ENCODE measurements at regions not wholly inside any gene's neighbourhood (a gene's known extent, or its start where the extent isn't known, plus 50 kb on each side); places are given as distances from the start of the nearest gene placed in this dataset.

- Histone ChIP-seq H3K4me1 (replicated peaks in 1 of 2; ENCODE audit: control insufficient read depth in 2 of 2, insufficient read depth in 2 of 2, low read length in 2 of 2) (no peaks in the 10 kb centered on the region), H3K36me3 (ENCODE audit: control insufficient read depth, insufficient read depth, low read length) (no peaks in the 10 kb centered on the region), H3K27ac (ENCODE audit: extremely low read depth, low read depth, low read length) (no peak overlapping the region), H2AFZ (ENCODE audit: low read depth, low read length) (no peak overlapping the region), H3K79me2 (ENCODE audit: control insufficient read depth, insufficient read depth, low read length) (no peaks in the 10 kb centered on the region), H3K4me2 (ENCODE audit: insufficient read depth, low read length) (no peak overlapping the region), H3K27me3 (ENCODE audit: control insufficient read depth in 2 of 2, insufficient read depth in 2 of 2, low read length in 2 of 2) (no peaks in the 10 kb centered on the region), H3K9ac (ENCODE audit: insufficient read depth in 1 of 2, low read depth in 2 of 2, low read length in 2 of 2) (no peak overlapping the region), H3K9me3 (replicated peaks; ENCODE audit: control insufficient read depth, insufficient read depth, low read depth, low read length) (no peaks in the 10 kb centered on the region), H3K9me1 (ENCODE audit: control insufficient read depth, insufficient read depth, low read length) (no peaks in the 10 kb centered on the region), H3K4me3 (no peak overlapping the region), H4K20me1 (replicated peaks; ENCODE audit: control insufficient read depth, insufficient read depth, low read length) (no peaks in the 10 kb centered on the region)
- FAIRE-seq = no peak
- intact Hi-C loops (cut with micrococcal nuclease) = no loop called here
- no TSS peak for BruUV-seq (replicated peaks)
- no peak for DNase-seq (ENCODE audit: extremely low read depth in 1 of 4, low spot score in 3 of 4)
- ATAC-seq = no peak
- ChIA-PET POLR2A (no interaction called here), CTCF (ENCODE audit: low intra/inter-chr PET ratio) (no interaction called here)
- TF ChIP-seq C11orf30 (IDR thresholded peaks at IDR 0.05; ENCODE audit: low read depth) = 0 out of 2 replicates have a peak, but pooled peaks have one; percentile 28
- TF ChIP-seq CREB3L1 (IDR thresholded peaks at IDR 0.05; ENCODE audit: borderline replicate concordance, low read depth) = no peak
- peak; percentile 61 for TF ChIP-seq ZNF316 (IDR thresholded peaks at IDR 0.05)
- no peak for TF ChIP-seq CEBPG (CRISPR knock-in tag; IDR thresholded peaks at IDR 0.05)
- no peak for TF ChIP-seq CEBPG (tag; conservative IDR thresholded peaks at IDR 0.05 in 1 of 2, IDR thresholded peaks at IDR 0.05 in 1 of 2)
- no peak for TF ChIP-seq FOXM1 (IDR thresholded peaks at IDR 0.05; ENCODE audit: low read depth)
- no peak for TF ChIP-seq FOXM1 (CRISPR knock-in tag; IDR thresholded peaks at IDR 0.05; ENCODE audit: low read depth)
- no peak for TF ChIP-seq TGIF2 (CRISPR knock-in tag; IDR thresholded peaks at IDR 0.05)
- TF ChIP-seq MAFF (IDR thresholded peaks at IDR 0.05; ENCODE audit: low read length) = peak; percentile 26; the same call in 1 of the 2 replicates
- no peak for TF ChIP-seq ZBTB17 (CRISPR knock-in tag; IDR thresholded peaks at IDR 0.05)
- peak; percentile 20; the same call in 1 of the 2 replicates for TF ChIP-seq MAFG (tag; conservative IDR thresholded peaks at IDR 0.05)
- no peak for TF ChIP-seq ZBTB9 (CRISPR knock-in tag; IDR thresholded peaks at IDR 0.05)
- WGBS (ENCODE audit: insufficient coverage, low coverage, missing lambda C conversion rate) = 0% methylated on average over 2 of the region's 2 CpGs
- in situ Hi-C loops (cut with MboI) = no loop called here
Measured at GRCh38 chr9:86663905-86664304, 283.4 kb downstream of the GAS1 start.

Data from K562 (cell line).